T47D (cell line): ENCODE measurements at regions not wholly inside any gene's neighbourhood (a gene's known extent, or its start where the extent isn't known, plus 50 kb on each side); places are given as distances from the start of the nearest gene placed in this dataset.

Experiments used
- DNase-seq, 2 experiments: peaks; one replicate each; pipeline versions ENCODE4 v3.0.0 to v3.0.0-alpha.2; 2011 to 2012; ENCODE audit warnings: low read depth in 1 of 2, low spot score in 1 of 2
- JUND ChIP-seq: IDR thresholded peaks from 2 replicates; pipeline ENCODE4 v1.6.1; 2012; ENCODE audit warnings: low read depth
- in situ Hi-C: cut with HindIII; loops from 2 replicates; pipeline ENCODE4 v1.10.0; 2016; ENCODE audit warnings: low sequenced_read_pairs, low pct_unique_long_range_greater_than_20kb

DNA sequence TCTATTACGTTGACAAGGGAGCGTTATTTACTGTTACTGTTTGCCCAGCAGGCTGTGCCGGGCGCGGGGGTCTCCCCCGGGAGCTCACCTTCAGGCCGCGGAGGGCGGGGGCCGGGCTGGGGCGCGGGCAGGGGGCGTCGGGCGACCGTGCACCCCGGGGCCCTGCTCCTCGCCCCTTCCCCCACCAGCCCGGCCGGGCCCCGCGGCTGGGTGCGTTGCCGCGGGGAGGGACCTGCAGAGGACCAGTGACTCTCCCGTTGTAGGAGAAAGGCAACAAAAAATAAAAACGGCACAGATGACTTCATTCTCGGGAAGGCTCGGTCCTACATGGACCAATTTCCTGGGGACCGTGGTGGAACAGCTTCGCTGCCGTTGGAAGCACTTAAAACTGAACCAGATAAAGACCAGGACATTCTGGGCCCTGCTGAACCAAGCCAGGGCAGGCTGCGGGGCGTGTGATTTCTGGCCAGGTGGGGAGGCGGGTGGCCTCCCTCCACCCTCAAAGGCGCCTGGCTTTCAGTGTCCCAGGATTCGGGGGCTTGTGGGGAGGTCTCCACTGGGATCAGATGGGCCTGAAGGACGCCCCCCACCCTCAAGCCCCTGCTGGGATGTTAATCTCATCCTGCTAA, 57.4 kb downstream of the IGLL1 start:
- TF ChIP-seq JUND, result no peak
- in situ Hi-C loops, result no loop called here
- no peak for DNase-seq

DNA sequence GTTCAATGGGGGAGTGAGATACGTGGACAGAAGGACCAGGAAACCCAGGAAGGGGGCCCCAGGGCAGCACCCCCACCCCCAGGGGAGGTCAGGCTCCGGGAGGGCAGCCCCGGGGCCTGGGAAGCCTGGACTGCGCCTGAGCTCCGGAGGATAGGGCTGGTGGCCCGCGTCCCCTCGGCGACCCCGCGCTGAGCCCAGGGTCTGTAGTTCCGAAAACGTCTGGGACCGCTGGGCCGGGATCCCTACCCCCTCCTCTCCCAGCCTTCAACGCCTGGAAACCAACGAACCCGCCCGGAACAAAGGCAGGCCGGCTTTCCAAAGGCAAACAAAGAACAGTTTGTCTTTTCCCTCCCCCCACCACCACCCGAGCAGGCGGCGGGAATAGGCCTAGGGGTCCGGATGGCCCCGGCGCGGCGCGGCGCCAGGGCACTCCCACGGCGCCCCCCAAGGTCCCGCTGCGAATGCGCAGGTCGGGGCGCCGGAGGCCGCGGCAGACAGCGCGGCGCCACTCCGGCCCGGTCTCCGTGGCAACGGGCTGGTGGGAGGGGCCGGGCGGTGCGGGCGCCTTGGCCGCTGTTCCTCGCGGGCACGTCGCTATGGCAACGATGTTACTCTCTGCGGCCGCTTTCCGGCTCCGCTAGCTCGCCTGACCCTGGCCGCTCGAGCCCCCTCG, 58.5 kb downstream of the IGLL1 start:
- in situ Hi-C loops, result no loop called here
- DNase-seq, result peak; percentile 83 to 92
- TF ChIP-seq JUND, result no peak

DNA sequence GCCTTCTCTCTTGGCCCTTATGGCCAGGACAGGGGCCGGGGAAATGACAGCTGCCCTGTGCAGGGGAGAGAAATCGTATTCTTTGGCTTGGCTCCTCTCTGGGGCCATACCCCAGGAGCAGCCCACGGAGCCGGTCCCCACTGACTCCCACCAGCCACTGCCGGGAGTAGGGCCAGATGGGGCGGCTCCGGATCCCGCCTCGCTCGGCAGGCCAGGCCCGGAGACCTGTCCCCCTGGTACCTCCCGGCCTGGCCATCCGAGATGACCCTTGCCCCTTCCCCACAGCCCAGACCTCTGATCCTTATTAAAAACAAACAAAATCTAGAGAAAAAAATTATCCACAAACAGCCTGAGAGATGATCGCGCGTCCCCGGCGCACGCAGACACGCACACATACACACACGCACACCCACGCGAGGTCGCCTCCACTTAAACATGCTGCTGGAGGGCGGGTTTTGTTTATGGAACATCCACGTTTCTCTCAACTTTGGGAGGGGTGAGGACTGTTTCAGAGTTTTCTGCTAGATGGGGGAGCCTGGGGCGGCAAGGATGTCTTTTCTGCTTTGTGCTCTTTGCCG, 59.1 kb downstream of the IGLL1 start:
- no peak for TF ChIP-seq JUND
- DNase-seq, result peak in 1 of 2 experiments; percentile 35
- in situ Hi-C loops, result no loop called here

DNA sequence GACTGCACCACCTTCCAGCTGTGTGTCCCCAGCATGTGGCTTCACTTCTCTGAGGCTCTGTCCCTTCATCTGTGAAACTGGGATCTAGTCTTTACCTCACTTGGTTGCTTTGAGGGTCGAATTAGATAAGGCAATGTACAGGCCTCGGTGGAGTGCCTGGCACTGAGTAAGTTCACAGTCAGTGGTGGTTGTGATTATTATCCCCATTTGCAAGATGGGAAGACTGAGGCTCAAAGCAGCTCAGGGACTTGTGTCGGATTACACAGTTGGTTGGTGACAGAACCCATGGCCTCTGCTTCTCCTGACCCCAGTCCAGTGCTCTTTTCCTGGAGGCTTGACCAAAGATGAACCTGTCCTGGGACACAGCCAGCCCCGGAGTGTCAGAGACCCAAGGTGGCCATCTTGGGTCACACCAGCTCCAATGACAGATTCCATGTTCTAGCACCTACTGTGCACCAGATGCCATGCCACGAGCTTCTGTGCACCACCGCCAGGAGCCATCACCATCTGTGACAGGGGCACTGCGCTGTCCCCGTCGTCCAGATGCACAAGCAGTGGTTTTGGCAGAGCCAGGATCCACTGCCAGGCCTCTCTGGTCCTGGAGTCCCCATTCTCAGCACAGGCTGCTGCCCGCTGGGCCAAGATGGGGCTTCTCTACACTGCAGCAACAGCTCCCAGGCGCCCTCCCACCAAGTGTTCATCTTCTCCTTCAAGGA, 60.5 kb downstream of the IGLL1 start:
- no peak for TF ChIP-seq JUND
- in situ Hi-C loops, result no loop called here
- no peak for DNase-seq

DNA sequence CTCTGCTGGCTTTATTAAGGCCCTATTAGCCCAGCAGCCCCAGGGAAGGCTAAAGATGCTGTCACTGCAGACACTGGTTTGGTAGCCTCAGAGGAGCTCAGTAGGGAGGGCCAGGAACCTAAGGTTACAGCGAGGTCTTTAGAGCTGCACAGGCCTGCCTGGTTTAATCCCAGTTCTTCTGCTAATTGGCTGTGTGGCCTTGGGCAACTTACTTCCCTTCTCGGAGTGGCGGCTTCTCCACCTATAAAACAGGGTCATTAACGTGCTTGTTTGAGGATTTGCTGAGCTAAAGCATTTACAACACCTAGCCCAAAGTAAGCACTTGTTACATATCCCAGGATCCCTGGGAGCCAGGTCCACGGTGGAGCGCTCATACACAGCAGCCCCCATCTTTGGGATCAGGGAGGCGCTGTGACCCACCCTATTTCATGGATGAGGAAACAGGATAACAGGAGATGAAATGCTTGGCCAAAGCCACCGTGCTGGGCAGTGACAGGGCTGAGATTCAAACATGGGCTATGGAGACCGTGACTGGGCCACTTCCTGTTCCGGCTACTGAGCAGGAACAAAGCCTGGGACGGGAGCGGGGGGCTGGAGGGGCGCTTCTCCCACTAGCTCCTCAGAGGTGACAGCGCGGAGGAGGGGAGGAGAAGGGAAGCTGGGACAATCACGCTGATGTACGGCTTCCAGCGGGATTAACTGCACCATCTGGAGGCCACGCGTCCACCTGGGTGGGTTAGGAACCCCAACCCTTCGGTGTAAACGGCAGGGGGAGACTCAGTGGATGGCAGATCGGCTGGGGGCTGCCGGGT, 61.5 kb downstream of the IGLL1 start:
- TF ChIP-seq JUND, result no peak
- peak in 1 of 2 experiments; percentile 33 for DNase-seq
- in situ Hi-C loops, result no loop called here

DNA sequence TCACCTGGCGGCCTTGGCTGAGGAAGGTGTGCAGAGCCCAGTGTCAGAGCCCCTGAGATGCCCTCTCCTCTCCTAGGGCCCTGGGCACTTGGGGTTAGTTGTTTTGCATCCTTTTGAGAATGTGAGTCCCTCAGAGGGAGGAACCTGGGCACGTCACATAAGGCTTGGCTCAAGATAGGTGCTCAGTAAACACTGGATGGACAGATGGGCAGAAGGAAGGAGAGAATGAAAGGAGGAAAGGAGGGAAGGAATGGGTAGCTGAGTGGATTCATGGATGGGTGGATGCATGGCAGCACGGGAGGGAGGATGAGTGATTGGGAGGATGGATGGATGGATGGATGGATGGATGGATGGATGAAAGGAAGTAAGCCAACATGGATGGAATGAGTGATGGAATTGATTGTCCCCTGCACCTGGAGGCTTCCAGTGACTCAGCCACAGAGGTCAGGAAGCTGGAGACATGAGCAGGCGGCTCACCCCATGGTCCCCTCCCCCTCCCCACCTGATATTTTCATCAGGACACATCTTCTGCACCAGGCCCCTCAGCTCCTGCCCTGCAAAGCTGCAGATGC, 62.2 kb downstream of the IGLL1 start:
- in situ Hi-C loops, result no loop called here
- no peak for DNase-seq
- no peak for TF ChIP-seq JUND

DNA sequence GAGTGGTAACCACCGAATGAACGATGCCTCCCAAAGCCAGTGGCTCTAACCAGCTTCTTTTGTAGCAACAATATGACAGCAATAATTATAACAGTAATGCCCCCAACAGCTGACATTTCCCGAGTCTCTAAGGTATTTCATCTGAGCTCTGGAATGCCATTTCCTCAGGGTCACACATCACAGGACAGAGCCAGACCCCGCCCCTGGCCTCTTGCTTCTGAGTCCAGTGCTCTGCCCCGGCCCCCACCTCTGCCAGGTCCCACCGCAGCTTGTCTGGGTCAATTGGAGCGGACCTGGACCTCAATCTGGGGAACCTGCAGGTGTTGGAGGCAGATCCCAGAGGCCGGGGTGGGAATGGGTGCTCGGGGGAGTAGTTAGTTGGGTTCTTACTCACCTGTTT, 63.8 kb downstream of the IGLL1 start:
- TF ChIP-seq JUND, result no peak
- in situ Hi-C loops, result no loop called here
- no peak for DNase-seq

DNA sequence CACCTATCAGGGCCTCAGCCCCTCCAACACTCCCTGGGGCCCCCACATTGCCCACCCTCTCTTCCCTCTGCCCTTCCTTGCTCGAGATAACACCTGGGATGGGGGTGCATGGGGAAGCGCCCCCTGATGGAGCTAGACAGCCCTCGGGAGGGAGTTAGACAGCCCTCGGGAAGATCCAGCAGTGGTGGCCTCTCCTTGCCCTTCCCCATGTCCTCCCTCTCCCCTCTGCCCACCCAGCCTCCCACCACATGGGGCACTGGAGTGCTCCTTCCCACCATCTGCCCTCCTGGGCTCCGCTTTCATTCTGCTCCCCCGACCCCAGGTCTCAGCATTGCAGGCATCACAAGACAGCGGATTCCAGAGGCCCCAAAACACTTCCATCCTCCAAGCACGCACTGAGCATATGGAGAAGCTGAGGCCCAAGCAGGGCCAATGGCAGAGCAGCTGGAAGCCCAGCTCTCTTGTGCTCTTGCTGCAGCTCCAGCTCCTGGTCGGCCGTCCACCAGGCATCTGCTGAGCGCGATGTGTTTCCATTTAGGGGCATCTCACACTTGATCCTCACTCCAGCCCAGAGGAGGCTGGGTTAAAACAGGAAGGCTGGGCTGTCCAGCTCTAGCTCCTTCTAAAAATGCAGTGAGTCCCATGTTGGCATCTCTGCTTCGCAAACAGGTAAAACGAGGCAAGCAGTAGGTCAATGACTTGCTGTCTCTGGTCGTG, 65.6 kb downstream of the IGLL1 start:
- no peak for TF ChIP-seq JUND
- in situ Hi-C loops, result no loop called here
- no peak for DNase-seq

DNA sequence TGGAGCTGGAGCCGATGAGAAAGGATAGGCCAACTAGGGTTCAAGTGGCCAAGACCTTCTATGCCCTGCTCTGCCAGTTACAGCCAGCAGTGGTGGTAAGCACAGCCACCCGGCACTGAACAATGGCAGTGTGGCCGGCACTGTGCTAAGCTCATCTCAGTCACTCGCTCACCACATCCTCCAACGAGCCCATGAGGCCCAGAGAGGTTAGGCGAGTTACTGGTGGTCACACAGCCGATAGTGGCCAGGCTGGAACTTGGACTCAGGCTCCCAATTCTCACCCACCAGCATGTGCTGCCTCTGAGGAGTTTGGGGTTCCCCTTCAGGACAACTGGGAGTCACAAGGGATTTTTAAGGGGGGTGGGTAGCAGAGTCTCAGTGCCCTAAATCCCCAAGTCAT, 66.4 kb downstream of the IGLL1 start:
- in situ Hi-C loops, result no loop called here
- DNase-seq, result no peak
- no peak for TF ChIP-seq JUND

DNA sequence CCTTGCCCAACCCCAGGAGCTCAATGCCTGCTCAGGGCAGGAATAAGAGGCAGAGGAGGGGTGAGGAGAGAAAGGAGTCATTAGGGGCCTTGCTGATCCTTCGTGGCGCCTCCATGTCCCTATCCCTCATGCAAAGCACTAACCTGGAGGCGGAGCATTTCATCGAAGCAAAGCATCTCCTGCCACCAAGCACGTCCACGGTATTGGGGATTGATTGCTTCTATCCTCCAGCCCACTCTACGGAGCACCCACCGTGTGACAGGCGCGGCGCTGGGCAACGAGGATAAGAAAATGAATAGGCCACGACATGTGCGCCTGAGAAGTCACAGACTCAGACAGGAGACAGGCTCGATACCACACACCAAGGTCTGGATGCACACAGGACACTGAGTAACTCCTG, 67.0 kb downstream of the IGLL1 start:
- DNase-seq, result no peak
- no peak for TF ChIP-seq JUND
- in situ Hi-C loops, result no loop called here

DNA sequence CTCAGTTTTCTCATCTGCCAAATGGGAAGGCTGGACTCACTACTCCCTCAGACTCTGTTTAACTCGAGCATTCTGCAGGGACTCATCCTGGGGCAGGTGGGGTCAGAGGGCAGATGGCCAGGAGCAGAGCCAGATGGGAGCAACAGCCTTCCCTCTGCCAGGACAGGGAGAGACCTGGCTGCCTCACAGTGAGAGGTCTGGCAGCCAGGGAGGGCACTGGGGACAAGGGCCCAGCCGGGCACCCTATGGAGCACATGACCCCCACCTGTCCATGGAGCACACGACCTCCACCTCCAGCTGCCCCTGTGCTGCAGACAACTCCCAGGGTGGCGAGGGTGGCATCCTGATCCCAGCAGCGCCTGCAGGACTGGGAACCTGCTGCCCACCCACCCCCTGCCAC, 67.4 kb downstream of the IGLL1 start:
- DNase-seq, result no peak
- in situ Hi-C loops, result no loop called here

More for the DNA sequence above, 67.4 kb downstream of the IGLL1 start:
- TF ChIP-seq JUND, result no peak
